ENCODE measurements at regions not wholly inside any gene's neighbourhood (a gene's known extent, or its start where the extent isn't known, plus 50 kb on each side); places are given as distances from the start of the nearest gene placed in this dataset.

GRCh38 chr6:144721232-144721631, 436.1 kb downstream of the UTRN start:
- H3K27me3 ChIP-seq (ENCODE audit: control insufficient read depth, insufficient read depth, low read length) = no peaks in the 10 kb centered on the region
- H3K36me3 ChIP-seq (ENCODE audit: control insufficient read depth, insufficient read depth, low read length) = no peaks in the 10 kb centered on the region
- H3K9ac ChIP-seq (ENCODE audit: low read depth, low read length) = no peak overlapping the region
- no peaks in the 10 kb centered on the region for H3K9me3 ChIP-seq (ENCODE audit: control insufficient read depth, insufficient read depth, low read length)
- H3K4me3 ChIP-seq (ENCODE audit: low read depth, low read length) = no peak overlapping the region
- H3K4me1 ChIP-seq (ENCODE audit: control insufficient read depth, insufficient read depth, low read length) = peaks cover 3% of the 10 kb centered on the region

GRCh38 chr6:144722154-144722737, 437.1 kb downstream of the UTRN start:
- no peaks in the 10 kb centered on the region for H3K27me3 ChIP-seq (ENCODE audit: control insufficient read depth, insufficient read depth, low read length)
- H3K4me3 ChIP-seq (ENCODE audit: low read depth, low read length) = no peak overlapping the region
- no peaks in the 10 kb centered on the region for H3K9me3 ChIP-seq (ENCODE audit: control insufficient read depth, insufficient read depth, low read length)
- H3K9ac ChIP-seq (ENCODE audit: low read depth, low read length) = no peak overlapping the region
- peaks cover 8% of the 10 kb centered on the region for H3K4me1 ChIP-seq (ENCODE audit: control insufficient read depth, insufficient read depth, low read length)
- no peaks in the 10 kb centered on the region for H3K36me3 ChIP-seq (ENCODE audit: control insufficient read depth, insufficient read depth, low read length)

- no peaks in the 10 kb centered on the region for H3K27me3 ChIP-seq (ENCODE audit: control insufficient read depth, insufficient read depth, low read length)
- no peak overlapping the region for H3K9ac ChIP-seq (ENCODE audit: low read depth, low read length)
- peaks cover 8% of the 10 kb centered on the region for H3K4me1 ChIP-seq (ENCODE audit: control insufficient read depth, insufficient read depth, low read length)
- no peaks in the 10 kb centered on the region for H3K9me3 ChIP-seq (ENCODE audit: control insufficient read depth, insufficient read depth, low read length)
- no peak overlapping the region for H3K4me3 ChIP-seq (ENCODE audit: low read depth, low read length)
- no peaks in the 10 kb centered on the region for H3K36me3 ChIP-seq (ENCODE audit: control insufficient read depth, insufficient read depth, low read length)
Observed at GRCh38 chr6:144722925-144723324, 437.8 kb downstream of the UTRN start.

- H3K4me3 ChIP-seq (ENCODE audit: low read depth, low read length) = no peak overlapping the region
- no peaks in the 10 kb centered on the region for H3K36me3 ChIP-seq (ENCODE audit: control insufficient read depth, insufficient read depth, low read length)
- H3K9ac ChIP-seq (ENCODE audit: low read depth, low read length) = no peak overlapping the region
- H3K4me1 ChIP-seq (ENCODE audit: control insufficient read depth, insufficient read depth, low read length) = peaks cover 8% of the 10 kb centered on the region
- H3K9me3 ChIP-seq (ENCODE audit: control insufficient read depth, insufficient read depth, low read length) = no peaks in the 10 kb centered on the region
- no peaks in the 10 kb centered on the region for H3K27me3 ChIP-seq (ENCODE audit: control insufficient read depth, insufficient read depth, low read length)
Observed at GRCh38 chr6:144723431-144723830, 438.3 kb downstream of the UTRN start.

GRCh38 chr6:144724818-144725217, 439.7 kb downstream of the UTRN start:
- no peaks in the 10 kb centered on the region for H3K27me3 ChIP-seq (ENCODE audit: control insufficient read depth, insufficient read depth, low read length)
- H3K4me3 ChIP-seq (ENCODE audit: low read depth, low read length) = no peak overlapping the region
- H3K4me1 ChIP-seq (ENCODE audit: control insufficient read depth, insufficient read depth, low read length) = peaks cover 12% of the 10 kb centered on the region
- no peak overlapping the region for H3K9ac ChIP-seq (ENCODE audit: low read depth, low read length)
- no peaks in the 10 kb centered on the region for H3K9me3 ChIP-seq (ENCODE audit: control insufficient read depth, insufficient read depth, low read length)
- no peaks in the 10 kb centered on the region for H3K36me3 ChIP-seq (ENCODE audit: control insufficient read depth, insufficient read depth, low read length)

- H3K9me3 ChIP-seq (ENCODE audit: control insufficient read depth, insufficient read depth, low read length) = no peaks in the 10 kb centered on the region
- no peaks in the 10 kb centered on the region for H3K36me3 ChIP-seq (ENCODE audit: control insufficient read depth, insufficient read depth, low read length)
- H3K4me1 ChIP-seq (ENCODE audit: control insufficient read depth, insufficient read depth, low read length) = peaks cover 12% of the 10 kb centered on the region
- H3K27me3 ChIP-seq (ENCODE audit: control insufficient read depth, insufficient read depth, low read length) = no peaks in the 10 kb centered on the region
- H3K9ac ChIP-seq (ENCODE audit: low read depth, low read length) = no peak overlapping the region
- no peak overlapping the region for H3K4me3 ChIP-seq (ENCODE audit: low read depth, low read length)
Observed at GRCh38 chr6:144725736-144726522, 440.8 kb downstream of the UTRN start.

GRCh38 chr6:144728804-144729203, 443.7 kb downstream of the UTRN start:
- H3K4me3 ChIP-seq (ENCODE audit: low read depth, low read length) = no peak overlapping the region
- no peaks in the 10 kb centered on the region for H3K36me3 ChIP-seq (ENCODE audit: control insufficient read depth, insufficient read depth, low read length)
- H3K9me3 ChIP-seq (ENCODE audit: control insufficient read depth, insufficient read depth, low read length) = no peaks in the 10 kb centered on the region
- H3K27me3 ChIP-seq (ENCODE audit: control insufficient read depth, insufficient read depth, low read length) = no peaks in the 10 kb centered on the region
- peaks cover 12% of the 10 kb centered on the region for H3K4me1 ChIP-seq (ENCODE audit: control insufficient read depth, insufficient read depth, low read length)
- no peak overlapping the region for H3K9ac ChIP-seq (ENCODE audit: low read depth, low read length)

- Histone ChIP-seq H3K27me3 (ENCODE audit: control insufficient read depth, insufficient read depth, low read length) (no peaks in the 10 kb centered on the region), H3K4me3 (ENCODE audit: low read depth, low read length) (no peak overlapping the region), H3K4me1 (ENCODE audit: control insufficient read depth, insufficient read depth, low read length) (peaks cover 12% of the 10 kb centered on the region)
Observed at GRCh38 chr6:144729502-144729901, 444.4 kb downstream of the UTRN start.

GRCh38 chr6:144730088-144730645, 445.0 kb downstream of the UTRN start:
- no peaks in the 10 kb centered on the region for H3K9me3 ChIP-seq (ENCODE audit: control insufficient read depth, insufficient read depth, low read length)
- no peak overlapping the region for H3K4me3 ChIP-seq (ENCODE audit: low read depth, low read length)
- H3K36me3 ChIP-seq (ENCODE audit: control insufficient read depth, insufficient read depth, low read length) = no peaks in the 10 kb centered on the region
- peaks cover 12% of the 10 kb centered on the region for H3K4me1 ChIP-seq (ENCODE audit: control insufficient read depth, insufficient read depth, low read length)
- no peak overlapping the region for H3K9ac ChIP-seq (ENCODE audit: low read depth, low read length)
- no peaks in the 10 kb centered on the region for H3K27me3 ChIP-seq (ENCODE audit: control insufficient read depth, insufficient read depth, low read length)

More at GRCh38 chr6:144729502-144729901, 444.4 kb downstream of the UTRN start:
- no peak overlapping the region for H3K9ac ChIP-seq (ENCODE audit: low read depth, low read length)
- H3K9me3 ChIP-seq (ENCODE audit: control insufficient read depth, insufficient read depth, low read length) = no peaks in the 10 kb centered on the region
- H3K36me3 ChIP-seq (ENCODE audit: control insufficient read depth, insufficient read depth, low read length) = no peaks in the 10 kb centered on the region

- Histone ChIP-seq H3K4me3 (ENCODE audit: low read depth, low read length) (no peak overlapping the region), H3K27me3 (ENCODE audit: control insufficient read depth, insufficient read depth, low read length) (no peaks in the 10 kb centered on the region), H3K9ac (ENCODE audit: low read depth, low read length) (no peak overlapping the region), H3K36me3 (ENCODE audit: control insufficient read depth, insufficient read depth, low read length) (no peaks in the 10 kb centered on the region), H3K9me3 (ENCODE audit: control insufficient read depth, insufficient read depth, low read length) (no peaks in the 10 kb centered on the region), H3K4me1 (ENCODE audit: control insufficient read depth, insufficient read depth, low read length) (peaks cover 9% of the 10 kb centered on the region)
Observed at GRCh38 chr6:144731229-144731628, 446.1 kb downstream of the UTRN start.

GRCh38 chr6:144736763-144737162, 451.6 kb downstream of the UTRN start:
- Histone ChIP-seq H3K9ac (ENCODE audit: low read depth, low read length) (no peak overlapping the region), H3K36me3 (ENCODE audit: control insufficient read depth, insufficient read depth, low read length) (no peaks in the 10 kb centered on the region), H3K27me3 (ENCODE audit: control insufficient read depth, insufficient read depth, low read length) (no peaks in the 10 kb centered on the region), H3K4me3 (ENCODE audit: low read depth, low read length) (no peak overlapping the region), H3K9me3 (ENCODE audit: control insufficient read depth, insufficient read depth, low read length) (no peaks in the 10 kb centered on the region), H3K4me1 (ENCODE audit: control insufficient read depth, insufficient read depth, low read length) (no peaks in the 10 kb centered on the region)

GRCh38 chr6:144737998-144738397, 452.9 kb downstream of the UTRN start:
- H3K36me3 ChIP-seq (ENCODE audit: control insufficient read depth, insufficient read depth, low read length) = no peaks in the 10 kb centered on the region
- H3K4me3 ChIP-seq (ENCODE audit: low read depth, low read length) = no peak overlapping the region
- H3K4me1 ChIP-seq (ENCODE audit: control insufficient read depth, insufficient read depth, low read length) = no peaks in the 10 kb centered on the region
- H3K9me3 ChIP-seq (ENCODE audit: control insufficient read depth, insufficient read depth, low read length) = no peaks in the 10 kb centered on the region
- H3K9ac ChIP-seq (ENCODE audit: low read depth, low read length) = no peak overlapping the region
- no peaks in the 10 kb centered on the region for H3K27me3 ChIP-seq (ENCODE audit: control insufficient read depth, insufficient read depth, low read length)
